Heart right ventricle (tissue), 16 donors: ENCODE measurements at regions not wholly inside any gene's neighbourhood (a gene's known extent, or its start where the extent isn't known, plus 50 kb on each side); places are given as distances from the start of the nearest gene placed in this dataset.
"Not testable (repeated sequence)": the region's sequence is repeated elsewhere in the genome, so short reads cannot be mapped to it uniquely, and the experiment has no call there.

Source experiments
- ATAC-seq, 8 donors: fragments of 200-7000 bp; cut with Tn5 transposase; one replicate each; pipeline ENCODE4 v1.9.1; 2020; ENCODE audit warnings: mild to moderate bottlenecking in 8 of 8, moderate library complexity in 8 of 8, moderate number of reproducible peaks in 1 of 8
- DNase-seq, 2 donors: peaks; one replicate each; pipeline ENCODE4 v3.0.0-alpha.2; 2020
- H3K27ac ChIP-seq, 10 donors: fragments of 200-600 bp; sonication (generic) in 2 of 10; one replicate each; pipeline versions ENCODE4 v1.5.0 to v1.8.0; 2020 to 2022; ENCODE audit warnings: mild to moderate bottlenecking in 3 of 10
- H3K27me3 ChIP-seq, 7 donors: fragments of 200-600 bp; one replicate each; pipeline ENCODE4 v1.8.0; 2021 to 2022; ENCODE audit warnings: mild to moderate bottlenecking in 2 of 7
- H3K36me3 ChIP-seq, 9 donors: fragments of 200-600 bp; sonication (generic) in 1 of 9; one replicate each; pipeline versions ENCODE4 v1.5.0 to v1.8.0; 2020 to 2022; ENCODE audit warnings: mild to moderate bottlenecking in 2 of 9
- H3K4me1 ChIP-seq, 9 donors: fragments of 200-600 bp; sonication (generic) in 1 of 9; one replicate each; pipeline versions ENCODE4 v1.5.0 to v1.8.0; 2020 to 2022; ENCODE audit warnings: mild to moderate bottlenecking in 4 of 9
- H3K4me3 ChIP-seq, 10 donors: fragments of 200-600 bp; sonication (generic) in 2 of 10; one replicate each; pipeline versions ENCODE4 v1.5.0 to v1.8.0; 2020 to 2022; ENCODE audit warnings: mild to moderate bottlenecking in 7 of 10, moderate library complexity in 2 of 10
- H3K9me3 ChIP-seq, 11 donors: fragments of 200-600 bp in 10 of 11; sonication (generic) in 2 of 11; one replicate each; pipeline versions ENCODE4 v1.5.0 to v1.8.0; 2013 to 2022; ENCODE audit warnings: mild to moderate bottlenecking in 2 of 11, control low read depth in 1 of 11, moderate library complexity in 1 of 11
- CTCF ChIP-seq, 9 donors: fragments of 200-600 bp; sonication (generic) in 2 of 9; IDR thresholded peaks; one replicate each; pipeline versions ENCODE4 v1.5.0 to v1.8.0; 2021 to 2022; ENCODE audit warnings: antibody characterized with exemption in 9 of 9, mild to moderate bottlenecking in 5 of 9, moderate library complexity in 1 of 9
- WGBS, 2 donors: extraction: QIAGEN DNeasy Blood & Tissue Kit; methylation state at CpG; one replicate each; pipeline ENCODE4 v1.1.7; 2013; ENCODE audit warnings: inconsistent platforms in 1 of 2; 5-methylcytosine and 5-hydroxymethylcytosine counted together
- intact Hi-C, 10 donors: fragments of 100-400 bp; cut with DNase I; formaldehyde crosslinking; loops; one replicate each; pipeline versions ENCODE4 v1.11.1 to v1.14.2; 2022
- donor health status: Arrhythmogenic right ventricular cardiomyopathy.
- donor health status: ischemic (EF 13 %, LVEDD 7.1; RV severe dilation, severe dysfunction).
- donor health status: healthy with polysubstance abuse.
- donor health status: DM: no; HTN: yes; CAD: no.
- donor health status: DM: no; HTN: no; CAD: no.
- donor health status: ischemic (EF 25% LVEDD 6.9; RV normal size, moderate dysfunction).
- donor health status: ischemic (EF 25% LVEDD 5.7; RV mildly dilated, moderate dysfunction).
- donor health status: healthy.
- donor health status: DM: yes; HTN: yes; CAD: no.
- donor health status: Ischemic cardiomyopathy.
- donor health status: ischemic (EF 35%, LVEDD 5.7; RV mildly dilated, moderate dysfunction).
- donor health status: nonischemic (EF 11% LVEDD 7.7; RV severe dilation, severe dysfunction).
- donor health status: DM: yes; HTN: yes; CAD: no.
- donor health status: PGD.
- donor health status: ischemic (EF 29% LVEDD 5.4; RV normal size, mild dysfunction).
- donor health status: nonischemic (EF 23%, LVEDD 6.1; RV moderate dilation, normal function).

GRCh38 chr15:30824518-30825195, 79.1 kb upstream of the FAN1 start:
- intact Hi-C loops: no loop called here
- H3K27me3 ChIP-seq: peaks cover 0 to 5% (median 0%) of the 10 kb centered on the region in 7 donors
- no peaks in the 10 kb centered on the region for H3K9me3 ChIP-seq
- WGBS, 2 donors: 79 to 84% methylated on average over 14 of the region's 14 CpGs
- DNase-seq (no peak), ATAC-seq (no peak)
- TF ChIP-seq CTCF (IDR thresholded peaks at IDR 0.05): no peak
- H3K36me3 ChIP-seq: peaks cover 0 to 3% (median 0%) of the 10 kb centered on the region in 9 donors
- no peaks in the 10 kb centered on the region for H3K4me1 ChIP-seq
- peak overlapping the region in 1 of 10 donors; percentile 43 for H3K4me3 ChIP-seq
- no peak overlapping the region for H3K27ac ChIP-seq

GRCh38 chr15:30827625-30828303, 76.0 kb upstream of the FAN1 start:
- H3K36me3 ChIP-seq: peaks cover 0 to 3% (median 0%) of the 10 kb centered on the region in 9 donors
- 86 to 89% methylated on average over 10 of the region's 10 CpGs for WGBS, 2 donors

GRCh38 chr15:30828304-30828639, 75.4 kb upstream of the FAN1 start:
- H3K36me3 ChIP-seq, DNase-seq, H3K9me3 ChIP-seq, H3K27ac ChIP-seq, H3K4me1 ChIP-seq, H3K4me3 ChIP-seq, H3K27me3 ChIP-seq, intact Hi-C loops: not testable (repeated sequence)
- WGBS, 2 donors: 51 to 63% methylated on average over 5 to 6 of the region's 8 CpGs
- peak in 4 of 8 donors; percentile 29 to 88 (median 64) for ATAC-seq

More at GRCh38 chr15:30827625-30828303, 76.0 kb upstream of the FAN1 start:
- Histone ChIP-seq H3K9me3 (no peaks in the 10 kb centered on the region), H3K4me1 (no peaks in the 10 kb centered on the region), H3K4me3 (no peak overlapping the region), H3K27ac (no peak overlapping the region), H3K27me3 (no peaks in the 10 kb centered on the region)
- no peak for TF ChIP-seq CTCF (IDR thresholded peaks at IDR 0.05)
- no peak for DNase-seq
- ATAC-seq: no peak
- intact Hi-C loops: no loop called here

GRCh38 chr15:30830961-30831360, 72.8 kb upstream of the FAN1 start:
- no peaks in the 10 kb centered on the region for H3K9me3 ChIP-seq
- 88 to 93% methylated on average over 4 of the region's 4 CpGs for WGBS, 2 donors
- intact Hi-C loops: no loop called here

GRCh38 chr15:30833379-30833778, 70.3 kb upstream of the FAN1 start:
- WGBS, 2 donors: 83 to 87% methylated on average over 7 of the region's 7 CpGs
- H3K4me1 ChIP-seq, H3K9me3 ChIP-seq, ATAC-seq, intact Hi-C loops, H3K27me3 ChIP-seq, DNase-seq, H3K27ac ChIP-seq, H3K4me3 ChIP-seq: not testable (repeated sequence)
- H3K36me3 ChIP-seq: peaks cover 0 to 13% (median 0%) of the 10 kb centered on the region in 9 donors

More at GRCh38 chr15:30830961-30831360, 72.8 kb upstream of the FAN1 start:
- H3K4me1 ChIP-seq: no peaks in the 10 kb centered on the region
- no peak overlapping the region for H3K27ac ChIP-seq
- no peak for ATAC-seq
- no peak for DNase-seq
- peaks cover 0 to 16% (median 0%) of the 10 kb centered on the region in 9 donors for H3K36me3 ChIP-seq
- no peak overlapping the region for H3K4me3 ChIP-seq
- TF ChIP-seq CTCF (IDR thresholded peaks at IDR 0.05): no peak
- no peaks in the 10 kb centered on the region for H3K27me3 ChIP-seq

GRCh38 chr15:30841639-30842038, 62.1 kb upstream of the FAN1 start:
- DNase-seq, H3K36me3 ChIP-seq, H3K4me1 ChIP-seq, intact Hi-C loops, ATAC-seq, H3K4me3 ChIP-seq, H3K9me3 ChIP-seq, H3K27ac ChIP-seq: not testable (repeated sequence)
- peaks cover 0 to 15% (median 0%) of the 10 kb centered on the region in 7 donors for H3K27me3 ChIP-seq
- WGBS, 2 donors: 97% methylated on average over 2 of the region's 2 CpGs

GRCh38 chr15:30842798-30843472, 60.8 kb upstream of the FAN1 start:
- H3K9me3 ChIP-seq, H3K4me3 ChIP-seq, H3K36me3 ChIP-seq, intact Hi-C loops, DNase-seq, H3K27ac ChIP-seq, ATAC-seq, H3K4me1 ChIP-seq: not testable (repeated sequence)
- 44 to 58% methylated on average over 5 of the region's 5 CpGs for WGBS, 2 donors
- H3K27me3 ChIP-seq: peaks cover 0 to 15% (median 0%) of the 10 kb centered on the region in 7 donors

- WGBS, 2 donors: 88 to 97% methylated on average over 1 of the region's 1 CpG
- H3K4me1 ChIP-seq, intact Hi-C loops, ATAC-seq, H3K4me3 ChIP-seq, H3K9me3 ChIP-seq, H3K36me3 ChIP-seq, DNase-seq, H3K27ac ChIP-seq: not testable (repeated sequence)
- H3K27me3 ChIP-seq: peaks cover 0 to 15% (median 0%) of the 10 kb centered on the region in 7 donors
Observed at GRCh38 chr15:30845536-30845935, 58.2 kb upstream of the FAN1 start.
